Esophagus squamous epithelium (tissue), 4 donors: ENCODE measurements at regions not wholly inside any gene's neighbourhood (a gene's known extent, or its start where the extent isn't known, plus 50 kb on each side); places are given as distances from the start of the nearest gene placed in this dataset.

Experiments
- CTCF ChIP-seq, 6 experiments: fragments of 450-650 bp in 4 of 6; fragments of 200-600 bp in 2 of 6; sonication (generic) in 2 of 6; IDR thresholded peaks; one replicate each; pipeline ENCODE4 v1.5.1; 2016 to 2019; ENCODE audit warnings: antibody characterized with exemption in 6 of 6, mild to moderate bottlenecking in 4 of 6, moderate library complexity in 4 of 6
- POLR2A ChIP-seq, 4 donors: fragments of 450-650 bp; IDR thresholded peaks; one replicate each; pipeline ENCODE4 v1.6.1; 2017; ENCODE audit warnings: antibody characterized with exemption in 4 of 4, mild to moderate bottlenecking in 4 of 4, moderate library complexity in 3 of 4

- TF ChIP-seq CTCF (IDR thresholded peaks at IDR 0.05) = no peak
- TF ChIP-seq POLR2A (IDR thresholded peaks at IDR 0.05) = no peak
These were observed 114.6 kb downstream of the PCDH18 start for GRCh38 chr4:137417676-137418075.
